Effector memory CD8-positive, alpha-beta T cell (primary cell): ENCODE measurements at regions not wholly inside any gene's neighbourhood (a gene's known extent, or its start where the extent isn't known, plus 50 kb on each side); places are given as distances from the start of the nearest gene placed in this dataset.
A peak's percentile ranks its signal among the peaks of the same experiment; 100 is the strongest.

Source experiments
- ATAC-seq: fragments of 150-1000 bp; cut with Tn5 transposase; replicated peaks from 2 replicates; pipeline ENCODE4 v1.10.0; 2021; ENCODE audit warnings: mild to moderate bottlenecking, moderate library complexity
- DNase-seq, 3 experiments: peaks; one replicate each; pipeline ENCODE4 v3.0.0; 2021
- H3K27ac Mint-ChIP-seq, 2 donors: one replicate each; pipeline ENCODE4 v1.8.0; 2022; ENCODE audit warnings: mild to moderate bottlenecking in 2 of 2, mixed read lengths in 2 of 2, moderate library complexity in 2 of 2
- H3K27me3 Mint-ChIP-seq, 2 donors: one replicate each; pipeline ENCODE4 v1.8.0; 2022; ENCODE audit warnings: mixed read lengths in 2 of 2
- H3K36me3 Mint-ChIP-seq: one replicate; pipeline ENCODE4 v1.8.0; 2022; ENCODE audit warnings: mild to moderate bottlenecking, moderate library complexity, mixed read lengths; ENCODE audit not compliant: insufficient read depth
- H3K4me1 Mint-ChIP-seq, 2 donors: one replicate each; pipeline ENCODE4 v1.8.0; 2022; ENCODE audit warnings: low read depth in 2 of 2, mixed read lengths in 2 of 2
- H3K4me3 Mint-ChIP-seq, 2 donors: one replicate each; pipeline ENCODE4 v1.8.0; 2022; ENCODE audit warnings: mild to moderate bottlenecking in 2 of 2, mixed read lengths in 2 of 2, moderate library complexity in 2 of 2
- H3K9me3 Mint-ChIP-seq, 2 donors: one replicate each; pipeline ENCODE4 v1.8.0; 2022; ENCODE audit warnings: mixed read lengths in 2 of 2

- Mint-ChIP-seq H3K9me3 (no peaks in the 10 kb centered on the region), H3K4me3 (no peak overlapping the region), H3K27ac (peak overlapping the region in 1 of 2 donors; percentile 30), H3K36me3 (no peaks in the 10 kb centered on the region), H3K4me1 (peaks cover 13% of the 10 kb centered on the region in 2 donors), H3K27me3 (peaks cover 3 to 4% of the 10 kb centered on the region in 2 donors)
- ATAC-seq (no peak), DNase-seq (no peak)
Measured at GRCh38 chr1:212219679-212220463, 65.3 kb upstream of the PPP2R5A start.

DNA sequence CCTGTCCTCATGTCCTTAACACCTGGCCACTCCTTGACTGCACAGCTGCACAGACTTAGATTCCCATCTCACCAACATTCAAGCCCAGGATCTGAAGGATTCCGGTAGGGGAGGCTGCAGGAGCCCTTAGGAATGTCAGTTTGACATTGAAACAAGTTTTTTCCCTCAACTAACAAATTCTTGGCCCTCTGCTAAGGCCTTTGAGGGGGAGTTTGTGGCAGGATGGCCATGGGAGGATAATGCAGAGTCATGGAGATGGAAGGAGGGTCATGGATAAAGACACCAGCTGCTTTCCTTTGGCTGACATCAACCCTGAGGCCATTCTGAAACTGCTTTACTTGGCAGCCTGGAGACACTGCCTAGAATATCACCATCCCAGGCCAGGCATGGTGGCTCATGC lies 63.4 kb upstream of the PPP2R5A start:
- Mint-ChIP-seq H3K27me3 (no peaks in the 10 kb centered on the region), H3K36me3 (peaks cover 3% of the 10 kb centered on the region), H3K9me3 (no peaks in the 10 kb centered on the region), H3K4me1 (peaks cover 24 to 27% of the 10 kb centered on the region in 2 donors), H3K4me3 (no peak overlapping the region), H3K27ac (peak overlapping the region in 1 of 2 donors; percentile 75)
- DNase-seq = no peak
- no peak for ATAC-seq

GRCh38 chr1:212224102-212224501 lies 61.1 kb upstream of the PPP2R5A start:
- DNase-seq = no peak
- Mint-ChIP-seq H3K27me3 (no peaks in the 10 kb centered on the region), H3K27ac (peak overlapping the region; percentile 82 to 94), H3K4me3 (peak overlapping the region; percentile 26 to 70), H3K9me3 (no peaks in the 10 kb centered on the region), H3K4me1 (peaks cover 27 to 31% of the 10 kb centered on the region in 2 donors), H3K36me3 (peaks cover 3% of the 10 kb centered on the region)
- no peak for ATAC-seq

- Mint-ChIP-seq H3K27me3 (no peaks in the 10 kb centered on the region), H3K9me3 (no peaks in the 10 kb centered on the region), H3K4me1 (peaks cover 27 to 31% of the 10 kb centered on the region in 2 donors), H3K4me3 (peak overlapping the region; percentile 70 to 73), H3K36me3 (peaks cover 3% of the 10 kb centered on the region), H3K27ac (peak overlapping the region; percentile 82 to 94)
- peak; percentile 94 for ATAC-seq
- peak; percentile 33 to 54 (median 48) for DNase-seq
Measured at GRCh38 chr1:212225416-212225815, 59.8 kb upstream of the PPP2R5A start.

- Mint-ChIP-seq H3K4me3 (peak overlapping the region; percentile 70 to 73), H3K27me3 (no peaks in the 10 kb centered on the region), H3K27ac (peak overlapping the region; percentile 82 to 94), H3K9me3 (no peaks in the 10 kb centered on the region), H3K4me1 (peaks cover 27 to 31% of the 10 kb centered on the region in 2 donors), H3K36me3 (peaks cover 3% of the 10 kb centered on the region)
- ATAC-seq (peak; percentile 14), DNase-seq (no peak)
Measured at GRCh38 chr1:212225871-212226302, 59.3 kb upstream of the PPP2R5A start.

GRCh38 chr1:212226467-212226866 lies 58.7 kb upstream of the PPP2R5A start:
- ATAC-seq = no peak
- Mint-ChIP-seq H3K9me3 (no peaks in the 10 kb centered on the region), H3K27ac (peak overlapping the region; percentile 82 to 94), H3K4me1 (peaks cover 32 to 33% of the 10 kb centered on the region in 2 donors), H3K27me3 (no peaks in the 10 kb centered on the region), H3K4me3 (peak overlapping the region; percentile 70 to 73), H3K36me3 (peaks cover 3% of the 10 kb centered on the region)
- no peak for DNase-seq

GRCh38 chr1:212228076-212228475 lies 57.1 kb upstream of the PPP2R5A start:
- DNase-seq (no peak), ATAC-seq (no peak)
- peaks cover 41 to 44% of the 10 kb centered on the region in 2 donors for H3K4me1 Mint-ChIP-seq
- no peaks in the 10 kb centered on the region for H3K9me3 Mint-ChIP-seq
- peak overlapping the region in 1 of 2 donors; percentile 81 for H3K27ac Mint-ChIP-seq
- no peak overlapping the region for H3K4me3 Mint-ChIP-seq
- H3K27me3 Mint-ChIP-seq = no peaks in the 10 kb centered on the region
- peaks cover 3% of the 10 kb centered on the region for H3K36me3 Mint-ChIP-seq

DNA sequence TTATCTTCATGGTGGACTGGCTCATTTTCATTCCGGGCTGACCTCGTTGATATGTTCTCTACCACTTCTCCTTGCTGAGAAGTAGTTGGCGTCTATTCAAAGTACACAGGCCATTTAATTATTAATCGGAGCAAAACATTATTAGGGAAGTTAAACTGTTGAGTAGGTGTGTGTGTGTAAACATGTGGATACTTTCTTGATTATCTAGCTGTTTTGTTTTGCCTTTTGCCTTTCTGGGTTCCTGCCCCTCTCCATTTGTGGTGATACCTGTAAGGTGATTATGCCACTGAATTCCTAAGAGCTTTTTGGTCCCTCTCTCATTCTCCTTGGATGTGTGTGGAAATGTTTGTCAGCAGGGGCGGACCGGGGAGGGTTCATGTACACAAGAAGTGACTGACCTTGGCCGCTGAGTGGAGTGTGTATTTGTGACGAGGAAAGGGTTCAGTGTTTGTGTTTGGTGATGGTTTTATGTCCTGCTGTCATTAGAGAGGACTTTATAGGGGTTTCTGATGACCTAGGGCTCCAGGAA lies 56.6 kb upstream of the PPP2R5A start:
- no peak for ATAC-seq
- Mint-ChIP-seq H3K4me1 (peaks cover 41 to 50% of the 10 kb centered on the region in 2 donors), H3K27ac (peak overlapping the region in 1 of 2 donors; percentile 68), H3K9me3 (no peaks in the 10 kb centered on the region), H3K27me3 (no peaks in the 10 kb centered on the region), H3K4me3 (no peak overlapping the region), H3K36me3 (peaks cover 3% of the 10 kb centered on the region)
- DNase-seq = no peak

- Mint-ChIP-seq H3K36me3 (peaks cover 3% of the 10 kb centered on the region), H3K9me3 (no peaks in the 10 kb centered on the region), H3K4me1 (peaks cover 39 to 43% of the 10 kb centered on the region in 2 donors), H3K4me3 (no peak overlapping the region), H3K27ac (peak overlapping the region in 1 of 2 donors; percentile 20), H3K27me3 (no peaks in the 10 kb centered on the region)
- DNase-seq = no peak
- ATAC-seq = no peak
Measured at GRCh38 chr1:212229654-212230053, 55.6 kb upstream of the PPP2R5A start.

- Mint-ChIP-seq H3K9me3 (no peaks in the 10 kb centered on the region), H3K4me1 (peaks cover 37 to 41% of the 10 kb centered on the region in 2 donors), H3K27me3 (no peaks in the 10 kb centered on the region), H3K4me3 (no peak overlapping the region), H3K36me3 (peaks cover 2% of the 10 kb centered on the region), H3K27ac (peak overlapping the region in 1 of 2 donors; percentile 20)
- no peak for DNase-seq
- ATAC-seq = no peak
Measured at GRCh38 chr1:212230329-212230728, 54.9 kb upstream of the PPP2R5A start.

DNA sequence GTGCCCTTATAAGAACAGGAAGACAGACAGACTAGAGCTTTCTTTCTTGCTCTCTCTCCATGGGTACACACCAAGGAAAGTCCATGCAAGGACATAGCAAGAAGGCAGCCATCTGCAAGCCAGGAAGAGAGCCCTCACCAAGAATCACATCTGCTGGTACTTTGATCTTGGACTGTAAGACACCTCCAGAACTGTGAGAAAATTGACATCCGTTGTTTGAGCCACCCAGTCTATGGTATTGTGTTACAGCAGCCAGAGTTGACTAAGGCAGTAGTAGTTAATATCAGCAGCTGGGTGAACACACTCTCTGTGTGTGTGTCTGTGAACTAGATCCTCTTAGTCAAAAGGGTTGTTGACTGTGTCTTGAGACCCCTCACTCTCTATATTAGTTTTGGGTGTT lies 53.8 kb upstream of the PPP2R5A start:
- H3K36me3 Mint-ChIP-seq = no peaks in the 10 kb centered on the region
- H3K27me3 Mint-ChIP-seq = no peaks in the 10 kb centered on the region
- peaks cover 31 to 32% of the 10 kb centered on the region in 2 donors for H3K4me1 Mint-ChIP-seq
- H3K4me3 Mint-ChIP-seq = peak overlapping the region in 1 of 2 donors; percentile 6
- peak; percentile 82 for ATAC-seq
- H3K9me3 Mint-ChIP-seq = no peaks in the 10 kb centered on the region
- DNase-seq = no peak
- peak overlapping the region in 1 of 2 donors; percentile 46 for H3K27ac Mint-ChIP-seq

DNA sequence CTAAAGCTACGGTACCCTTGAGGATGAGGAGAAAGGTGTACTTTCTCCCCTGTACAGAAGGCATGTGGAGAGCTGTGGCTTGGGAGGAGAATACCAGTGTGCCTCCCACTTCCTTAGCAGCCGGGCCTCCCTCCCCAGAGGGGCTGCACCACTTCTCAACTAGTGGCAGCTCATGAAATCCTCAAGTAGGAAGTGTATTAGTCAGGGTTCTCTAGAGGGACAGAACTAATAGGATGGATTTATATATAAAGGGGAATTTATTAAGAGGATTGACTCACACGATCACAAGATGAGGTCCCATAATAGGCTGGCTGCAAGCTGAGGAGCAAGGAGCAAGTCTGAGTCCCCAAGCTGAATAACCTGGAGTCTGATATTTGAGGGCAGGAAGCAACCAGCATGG lies 53.1 kb upstream of the PPP2R5A start:
- Mint-ChIP-seq H3K27me3 (no peaks in the 10 kb centered on the region), H3K4me3 (no peak overlapping the region), H3K4me1 (peaks cover 29 to 31% of the 10 kb centered on the region in 2 donors), H3K27ac (peak overlapping the region in 1 of 2 donors; percentile 69), H3K36me3 (no peaks in the 10 kb centered on the region), H3K9me3 (no peaks in the 10 kb centered on the region)
- ATAC-seq = peak; percentile 32
- DNase-seq = no peak

GRCh38 chr1:212233321-212233720 lies 51.9 kb upstream of the PPP2R5A start:
- ATAC-seq (no peak), DNase-seq (no peak)
- Mint-ChIP-seq H3K27ac (peak overlapping the region in 1 of 2 donors; percentile 69), H3K4me3 (no peak overlapping the region), H3K36me3 (no peaks in the 10 kb centered on the region), H3K27me3 (no peaks in the 10 kb centered on the region), H3K4me1 (peaks cover 28 to 29% of the 10 kb centered on the region in 2 donors), H3K9me3 (no peaks in the 10 kb centered on the region)
